Muscle layer of colon (tissue), 2 donors: ENCODE measurements at regions not wholly inside any gene's neighbourhood (a gene's known extent, or its start where the extent isn't known, plus 50 kb on each side); places are given as distances from the start of the nearest gene placed in this dataset.

Experiments
- H3K27ac ChIP-seq: one replicate; pipeline ENCODE4 v1.7.0; 2013; ENCODE audit warnings: low read depth, mild to moderate bottlenecking, low read length, moderate library complexity
- H3K27me3 ChIP-seq, 2 donors: one replicate each; pipeline ENCODE4 v1.7.0; 2013; ENCODE audit warnings: low read length in 2 of 2, mild to moderate bottlenecking in 2 of 2; ENCODE audit not compliant: insufficient read depth in 2 of 2, control insufficient read depth in 1 of 2
- H3K36me3 ChIP-seq: one replicate; pipeline ENCODE4 v1.7.0; 2013; ENCODE audit warnings: mild to moderate bottlenecking, low read length; ENCODE audit not compliant: insufficient read depth
- H3K4me1 ChIP-seq: one replicate; pipeline ENCODE4 v1.7.0; 2013; ENCODE audit warnings: mild to moderate bottlenecking, low read length; ENCODE audit not compliant: insufficient read depth
- H3K4me3 ChIP-seq, 2 donors: one replicate each; pipeline ENCODE4 v1.7.0; 2013; ENCODE audit warnings: low read length in 2 of 2, low read depth in 1 of 2, mild to moderate bottlenecking in 1 of 2, moderate library complexity in 1 of 2
- H3K9ac ChIP-seq: one replicate; pipeline ENCODE4 v1.7.0; 2013; ENCODE audit warnings: low read length
- H3K9me3 ChIP-seq: one replicate; pipeline ENCODE4 v1.7.0; 2013; ENCODE audit warnings: mild to moderate bottlenecking, low read length
- donor health status: abdominal sarcoma.
- donor health status: Adenocarcinoma of cecum.

- Histone ChIP-seq H3K27ac (no peak overlapping the region), H3K9ac (no peak overlapping the region), H3K9me3 (no peaks in the 10 kb centered on the region), H3K4me3 (no peak overlapping the region), H3K36me3 (no peaks in the 10 kb centered on the region), H3K27me3 (no peaks in the 10 kb centered on the region), H3K4me1 (no peaks in the 10 kb centered on the region)
Measured at GRCh38 chr11:69400771-69401590, 80.5 kb upstream of the LINC01488 start.

GRCh38 chr11:69401715-69402114 is 79.7 kb upstream of the LINC01488 start:
- Histone ChIP-seq H3K36me3 (no peaks in the 10 kb centered on the region), H3K9ac (no peak overlapping the region), H3K9me3 (no peaks in the 10 kb centered on the region), H3K4me3 (no peak overlapping the region), H3K27me3 (no peaks in the 10 kb centered on the region), H3K27ac (no peak overlapping the region), H3K4me1 (no peaks in the 10 kb centered on the region)

GRCh38 chr11:69402251-69402887 is 79.1 kb upstream of the LINC01488 start:
- Histone ChIP-seq H3K36me3 (no peaks in the 10 kb centered on the region), H3K27me3 (no peaks in the 10 kb centered on the region), H3K27ac (no peak overlapping the region)

DNA sequence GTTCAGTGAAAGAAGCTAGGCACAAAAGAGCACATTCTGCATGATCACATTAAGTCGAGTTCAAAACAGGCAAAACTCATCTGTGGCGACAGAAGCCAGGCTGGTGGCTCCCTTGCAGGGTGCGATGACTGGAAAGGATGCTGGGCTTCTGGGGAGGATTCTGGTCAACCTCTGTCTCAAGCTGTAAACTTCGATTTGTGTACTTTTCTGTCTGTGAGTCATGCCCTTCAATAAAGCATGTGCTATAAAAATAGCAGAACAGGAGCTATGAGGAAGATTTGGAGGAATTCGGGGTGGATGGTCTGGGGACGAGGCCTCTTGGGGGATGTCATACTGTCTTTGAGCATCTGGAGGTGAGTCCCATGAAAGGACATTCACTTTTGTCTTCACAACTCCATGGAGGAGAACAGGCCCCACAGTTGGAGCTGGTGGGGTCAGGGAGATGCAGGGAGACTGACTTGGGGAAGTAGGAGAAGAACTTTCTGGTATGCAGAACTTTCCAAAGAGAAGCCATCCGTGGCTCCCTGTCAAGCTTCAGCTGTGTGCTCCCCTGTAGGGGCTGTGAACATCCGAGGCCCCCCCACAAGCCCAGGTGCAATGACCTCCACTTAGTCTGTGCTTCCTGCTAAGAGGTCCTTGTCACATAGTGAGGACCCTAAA is 77.8 kb upstream of the LINC01488 start:
- Histone ChIP-seq H3K27me3 (no peaks in the 10 kb centered on the region), H3K27ac (no peak overlapping the region), H3K9me3 (no peaks in the 10 kb centered on the region), H3K9ac (no peak overlapping the region), H3K4me1 (no peaks in the 10 kb centered on the region), H3K4me3 (no peak overlapping the region), H3K36me3 (no peaks in the 10 kb centered on the region)

More at GRCh38 chr11:69402251-69402887, 79.1 kb upstream of the LINC01488 start:
- no peak overlapping the region for H3K4me3 ChIP-seq
- H3K9ac ChIP-seq, result no peak overlapping the region
- no peaks in the 10 kb centered on the region for H3K9me3 ChIP-seq
- no peaks in the 10 kb centered on the region for H3K4me1 ChIP-seq

DNA sequence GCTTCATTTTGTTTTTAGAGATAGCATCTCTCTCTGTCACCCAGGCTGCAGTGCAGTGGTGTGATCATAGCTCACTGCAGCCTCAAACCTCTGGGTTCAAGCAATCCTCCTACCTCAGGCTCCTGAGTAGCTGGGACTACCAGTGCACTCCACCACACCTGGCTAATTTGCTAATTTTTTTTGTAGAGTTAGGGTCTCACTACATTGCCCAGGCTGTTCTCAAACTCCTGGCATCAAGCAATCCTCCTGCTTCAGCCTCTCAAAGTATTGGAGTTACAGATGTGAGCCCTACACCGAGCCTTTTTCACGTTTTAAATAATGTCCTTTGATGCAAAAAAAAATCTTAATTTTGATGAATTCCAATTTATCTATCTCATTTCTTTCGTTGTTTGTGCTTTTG is 75.4 kb upstream of the LINC01488 start:
- H3K27ac ChIP-seq, result no peak overlapping the region
- H3K27me3 ChIP-seq, result no peaks in the 10 kb centered on the region
- no peak overlapping the region for H3K4me3 ChIP-seq
- H3K9ac ChIP-seq, result no peak overlapping the region
- no peaks in the 10 kb centered on the region for H3K4me1 ChIP-seq
- no peaks in the 10 kb centered on the region for H3K9me3 ChIP-seq
- no peaks in the 10 kb centered on the region for H3K36me3 ChIP-seq

GRCh38 chr11:69409812-69410645 is 71.4 kb upstream of the LINC01488 start:
- H3K27me3 ChIP-seq, result no peaks in the 10 kb centered on the region
- H3K4me3 ChIP-seq, result no peak overlapping the region
- H3K36me3 ChIP-seq, result no peaks in the 10 kb centered on the region
- H3K4me1 ChIP-seq, result no peaks in the 10 kb centered on the region
- no peak overlapping the region for H3K27ac ChIP-seq
- H3K9me3 ChIP-seq, result no peaks in the 10 kb centered on the region
- no peak overlapping the region for H3K9ac ChIP-seq

GRCh38 chr11:69411257-69411924 is 70.1 kb upstream of the LINC01488 start:
- no peak overlapping the region for H3K9ac ChIP-seq
- no peaks in the 10 kb centered on the region for H3K4me1 ChIP-seq
- no peaks in the 10 kb centered on the region for H3K9me3 ChIP-seq
- no peak overlapping the region for H3K27ac ChIP-seq
- H3K4me3 ChIP-seq, result no peak overlapping the region
- no peaks in the 10 kb centered on the region for H3K27me3 ChIP-seq
- no peaks in the 10 kb centered on the region for H3K36me3 ChIP-seq

DNA sequence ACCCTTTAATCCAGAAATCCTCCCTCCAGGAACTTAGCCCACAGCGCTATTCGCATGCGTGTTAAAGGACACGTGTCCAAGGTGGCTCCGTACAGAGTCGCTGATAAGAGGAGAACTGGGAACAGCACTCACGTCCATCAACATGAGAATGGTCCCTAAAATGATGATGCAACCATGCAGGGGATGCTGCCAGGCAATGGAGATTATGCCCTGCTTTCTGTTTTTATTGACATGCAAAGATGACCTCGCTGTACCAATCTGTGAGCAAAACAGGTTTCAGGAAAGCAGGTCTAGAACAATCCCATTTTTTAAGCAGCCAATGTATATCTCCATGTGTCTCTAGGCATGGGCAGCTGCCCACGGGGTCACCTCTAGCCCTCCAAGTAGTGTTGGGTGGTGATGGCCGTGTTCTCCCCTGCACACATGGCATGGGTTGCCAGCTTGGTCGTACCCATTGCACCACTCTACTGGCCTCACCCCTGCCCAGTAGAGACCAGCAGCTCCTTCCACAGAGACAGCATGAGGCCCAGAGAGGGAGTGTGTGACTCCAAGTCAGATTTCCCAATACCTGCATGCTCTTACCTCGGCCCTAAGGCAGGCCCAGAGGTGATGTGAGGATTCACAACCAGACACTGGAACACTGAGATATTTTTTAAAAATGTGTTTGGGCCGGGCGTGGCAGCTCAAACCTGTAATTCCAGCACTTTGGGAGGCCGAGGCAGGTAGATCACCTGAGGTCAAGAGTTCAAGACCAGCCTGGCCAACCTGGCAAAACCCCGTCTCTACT is 68.3 kb upstream of the LINC01488 start:
- H3K9me3 ChIP-seq, result no peaks in the 10 kb centered on the region
- no peaks in the 10 kb centered on the region for H3K4me1 ChIP-seq
- no peak overlapping the region for H3K4me3 ChIP-seq
- no peak overlapping the region for H3K27ac ChIP-seq
- no peaks in the 10 kb centered on the region for H3K36me3 ChIP-seq
- no peaks in the 10 kb centered on the region for H3K27me3 ChIP-seq
- no peak overlapping the region for H3K9ac ChIP-seq

GRCh38 chr11:69413993-69414392 is 67.5 kb upstream of the LINC01488 start:
- H3K4me3 ChIP-seq, result no peak overlapping the region
- H3K36me3 ChIP-seq, result no peaks in the 10 kb centered on the region
- H3K9ac ChIP-seq, result no peak overlapping the region
- no peak overlapping the region for H3K27ac ChIP-seq
- no peaks in the 10 kb centered on the region for H3K27me3 ChIP-seq
- no peaks in the 10 kb centered on the region for H3K9me3 ChIP-seq
- H3K4me1 ChIP-seq, result no peaks in the 10 kb centered on the region

GRCh38 chr11:69414773-69415187 is 66.7 kb upstream of the LINC01488 start:
- H3K9ac ChIP-seq, result no peak overlapping the region
- H3K4me1 ChIP-seq, result no peaks in the 10 kb centered on the region
- no peaks in the 10 kb centered on the region for H3K27me3 ChIP-seq
- no peaks in the 10 kb centered on the region for H3K9me3 ChIP-seq
- H3K36me3 ChIP-seq, result no peaks in the 10 kb centered on the region
- no peak overlapping the region for H3K4me3 ChIP-seq
- no peak overlapping the region for H3K27ac ChIP-seq
